ENCODE measurements at regions not wholly inside any gene's neighbourhood (a gene's known extent, or its start where the extent isn't known, plus 50 kb on each side); places are given as distances from the start of the nearest gene placed in this dataset.
"Not testable (repeated sequence)": the region's sequence is repeated elsewhere in the genome, so short reads cannot be mapped to it uniquely, and the experiment has no call there.

DNA sequence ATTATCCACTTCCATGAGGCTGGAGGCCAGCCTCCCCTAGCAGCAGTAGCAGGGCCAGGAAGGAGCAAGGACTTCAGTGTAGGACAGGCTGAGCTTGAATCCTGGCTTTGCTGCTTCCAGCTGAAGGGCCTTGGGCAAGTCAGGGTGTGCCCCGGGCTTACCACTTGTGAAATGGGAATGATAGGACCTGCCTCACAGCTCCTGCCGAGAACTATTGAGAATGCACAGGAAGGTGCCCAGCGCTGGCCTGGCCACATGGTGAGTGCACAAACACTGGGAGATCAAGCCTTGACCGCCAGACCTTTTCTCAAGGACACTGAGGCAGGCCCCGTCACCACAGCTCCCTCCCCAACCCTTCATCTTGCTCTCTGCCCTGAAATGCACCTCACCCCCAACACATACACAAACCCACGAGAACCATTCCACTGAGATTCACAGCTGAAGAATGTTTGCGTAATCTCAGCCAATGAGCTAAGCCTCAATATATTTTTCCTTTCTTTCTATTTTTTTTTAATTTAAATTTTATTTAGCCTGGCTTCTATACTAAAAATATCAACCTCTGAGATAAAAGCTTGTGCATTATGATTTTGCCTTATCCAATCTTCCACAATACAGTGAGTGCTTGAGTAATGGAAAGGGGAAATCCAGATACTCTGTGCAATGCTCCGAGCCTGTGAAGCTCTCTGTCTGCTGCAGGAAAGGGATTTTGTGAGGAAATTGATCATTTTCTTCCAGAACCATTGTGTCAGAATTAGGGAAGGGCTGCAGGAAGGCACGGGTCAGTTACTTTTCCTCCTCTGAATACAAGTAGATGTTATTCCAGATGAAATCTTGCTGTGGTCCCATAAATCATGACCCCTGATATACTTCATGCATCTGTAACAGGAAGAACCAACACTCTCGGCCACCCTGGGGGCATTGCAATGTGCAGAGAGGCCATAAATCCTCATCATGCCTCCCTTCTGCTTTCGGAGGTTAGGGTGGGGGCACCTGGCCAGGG is 193.9 kb downstream of the TLE3 start:
- DNase-seq: no peak

- no peak for DNase-seq
These were observed 191.2 kb downstream of the TLE3 start for GRCh38 chr15:69906256-69907185.

GRCh38 chr15:69908060-69908459 is 189.7 kb downstream of the TLE3 start:
- no peak for DNase-seq

- no peak for DNase-seq
These were observed 188.9 kb downstream of the TLE3 start for GRCh38 chr15:69908590-69909420.

DNA sequence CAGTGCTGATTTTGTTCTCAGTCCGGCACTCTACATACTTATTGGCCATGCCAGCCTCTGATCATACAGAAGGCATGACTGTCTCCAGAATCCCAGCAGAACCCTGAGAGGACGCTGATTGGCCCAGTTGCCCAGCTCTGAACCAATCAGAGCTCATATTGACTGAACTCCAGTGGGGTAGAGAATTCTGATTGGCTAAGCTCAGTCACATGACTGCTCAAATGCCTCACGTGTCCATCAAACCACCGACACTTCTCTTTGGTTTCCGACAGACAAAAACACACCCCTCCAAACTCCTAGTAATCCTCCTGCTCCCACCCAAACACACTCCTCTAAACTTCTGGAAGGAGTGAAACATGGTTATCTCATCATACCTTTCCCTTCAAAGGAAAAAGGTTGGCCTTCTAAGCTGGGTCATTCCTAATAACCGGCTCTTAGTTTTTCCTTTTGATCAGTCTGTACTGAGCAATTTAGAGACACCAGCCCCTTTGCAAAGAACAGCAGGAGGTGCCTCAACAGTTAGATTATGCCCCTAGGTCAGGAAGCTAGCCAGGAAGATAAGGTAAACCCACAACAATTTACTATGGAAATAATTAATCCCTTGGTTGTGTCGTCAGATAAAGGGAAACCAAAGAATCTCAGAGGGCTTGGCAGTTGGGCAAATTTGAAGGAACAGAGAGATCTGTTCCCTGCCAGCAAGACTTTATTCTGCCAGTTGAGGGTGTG is 187.8 kb downstream of the TLE3 start:
- DNase-seq: no peak

- DNase-seq: no peak
These were observed 187.2 kb downstream of the TLE3 start for GRCh38 chr15:69910514-69910913.

DNA sequence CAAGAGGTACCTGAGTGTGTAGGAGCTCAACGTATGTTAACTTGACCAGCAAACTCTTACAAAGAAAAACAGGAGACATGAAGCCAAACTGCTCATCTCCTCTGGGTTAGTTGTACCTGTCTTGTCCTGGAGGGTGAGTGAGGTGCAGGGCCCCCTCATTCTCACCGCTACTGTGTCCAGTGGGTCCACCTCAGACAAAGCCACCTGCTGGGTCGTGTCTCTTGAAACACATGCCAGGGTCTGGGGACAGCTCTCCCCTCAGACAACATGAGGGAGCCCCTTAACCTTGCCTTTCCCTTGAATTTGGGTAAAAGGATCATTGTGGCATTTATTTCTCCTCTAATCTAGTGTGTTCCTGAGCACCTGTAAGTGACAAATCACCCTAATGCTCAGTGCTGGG is 185.6 kb downstream of the TLE3 start:
- DNase-seq: no peak

DNA sequence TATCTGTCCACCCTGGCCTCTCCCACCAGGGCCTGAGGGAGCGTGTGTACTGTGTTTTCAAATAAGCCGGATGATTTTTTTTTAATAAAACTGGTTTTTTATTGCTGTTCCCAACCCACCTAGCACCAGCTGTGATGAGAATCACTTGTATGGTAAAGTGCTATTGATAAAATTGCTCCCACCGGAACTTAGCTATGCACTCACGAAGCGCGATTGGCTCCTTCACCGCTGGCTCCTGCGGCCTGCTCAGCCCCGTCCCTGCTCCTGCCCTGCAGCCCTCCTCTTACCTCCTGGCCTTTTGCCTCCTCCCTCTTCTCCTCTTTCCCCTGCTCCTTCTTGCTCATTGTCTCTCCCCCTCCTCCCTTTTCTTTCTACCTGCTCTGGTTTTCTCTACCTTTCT is 183.7 kb downstream of the TLE3 start:
- no peak for DNase-seq

DNA sequence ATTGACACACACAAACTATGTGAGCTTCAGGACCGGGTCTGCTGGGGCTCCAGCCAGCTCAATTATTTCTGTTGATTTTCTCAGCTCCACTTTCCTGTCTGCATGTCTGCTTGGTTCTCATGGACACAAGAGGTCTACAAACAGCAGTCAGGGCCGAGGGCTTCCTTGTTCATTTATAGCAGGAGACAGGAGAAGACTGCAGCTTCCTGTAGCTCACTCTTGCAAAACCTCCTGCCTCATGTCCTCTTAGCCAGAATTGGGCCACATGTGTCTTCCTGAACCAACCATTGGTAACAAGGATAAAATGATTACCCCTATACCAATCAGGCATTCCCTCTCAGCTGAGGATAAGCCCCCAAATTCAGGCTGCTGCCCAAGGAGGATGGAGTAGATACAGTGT is 182.8 kb downstream of the TLE3 start:
- DNase-seq: no peak

DNA sequence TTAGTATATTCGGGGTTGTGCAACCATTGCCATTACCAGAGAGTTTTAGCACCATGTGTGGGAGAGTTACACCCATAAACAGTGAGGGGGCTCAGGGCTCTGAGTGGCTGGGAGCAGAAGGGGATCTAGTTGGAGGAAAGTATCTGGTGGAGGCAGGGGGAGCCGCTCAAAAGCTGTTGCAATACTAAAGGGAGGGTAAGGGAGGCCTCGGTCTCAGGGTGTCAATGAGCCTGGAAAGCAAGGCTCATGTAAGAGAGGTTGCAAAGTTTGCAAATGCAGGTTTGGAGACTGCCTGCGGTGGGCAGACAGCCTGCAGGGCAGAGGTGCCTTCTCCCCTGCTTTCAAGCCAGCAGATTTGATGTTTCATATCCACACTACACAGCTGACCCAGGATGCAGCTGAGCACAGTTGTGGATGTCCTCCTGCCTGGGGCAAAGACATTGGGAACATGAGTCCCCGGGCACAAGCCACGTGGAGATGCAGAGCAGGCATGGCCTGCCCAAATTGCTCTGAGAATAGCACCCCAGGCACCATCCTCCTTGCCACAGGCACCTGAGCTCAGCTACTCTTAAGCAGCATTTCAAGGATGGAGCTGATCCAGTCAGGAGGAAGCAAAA is 181.4 kb downstream of the TLE3 start:
- no peak for DNase-seq

GRCh38 chr15:69917056-69917455 is 180.7 kb downstream of the TLE3 start:
- no peak for DNase-seq

DNA sequence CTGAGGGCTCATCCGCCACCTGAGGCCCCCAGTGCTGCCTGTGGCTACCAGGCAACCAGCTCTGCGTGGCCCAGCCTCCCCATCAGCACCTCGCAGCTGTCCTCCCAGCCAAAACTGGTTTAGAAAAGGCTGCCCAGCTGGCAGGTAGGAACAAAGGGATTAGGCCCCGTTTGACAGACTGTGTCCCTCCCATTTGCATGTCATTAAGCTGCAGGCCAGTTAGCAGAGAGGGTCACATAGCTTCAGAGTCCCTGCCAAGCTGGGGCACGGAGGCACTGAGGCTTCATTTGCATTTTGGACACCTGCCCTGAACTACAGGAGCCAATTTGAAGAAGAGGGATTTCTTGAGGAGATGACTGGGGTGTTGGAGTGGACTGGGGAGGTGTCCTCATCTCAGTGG is 177.9 kb downstream of the TLE3 start:
- DNase-seq: no peak

DNA sequence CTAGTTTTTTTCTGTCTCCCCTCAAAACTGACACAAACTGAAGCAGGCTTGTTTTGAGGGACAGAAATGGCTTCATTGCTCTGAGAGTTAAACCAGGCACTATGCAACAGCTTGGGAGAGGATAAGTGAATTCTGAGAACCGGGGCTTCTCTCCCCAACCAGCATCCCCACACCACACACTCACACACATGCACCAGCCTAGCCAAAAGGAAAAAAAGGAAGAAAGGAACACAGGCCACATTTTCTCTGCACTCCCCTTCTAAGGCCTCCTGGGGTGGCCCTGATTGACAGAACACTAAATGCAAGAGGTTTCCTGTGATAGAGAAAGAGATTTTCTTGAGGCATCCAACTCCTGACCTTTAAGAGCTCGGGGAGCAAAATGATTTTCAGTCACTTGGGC is 177.5 kb downstream of the TLE3 start:
- DNase-seq: no peak

DNA sequence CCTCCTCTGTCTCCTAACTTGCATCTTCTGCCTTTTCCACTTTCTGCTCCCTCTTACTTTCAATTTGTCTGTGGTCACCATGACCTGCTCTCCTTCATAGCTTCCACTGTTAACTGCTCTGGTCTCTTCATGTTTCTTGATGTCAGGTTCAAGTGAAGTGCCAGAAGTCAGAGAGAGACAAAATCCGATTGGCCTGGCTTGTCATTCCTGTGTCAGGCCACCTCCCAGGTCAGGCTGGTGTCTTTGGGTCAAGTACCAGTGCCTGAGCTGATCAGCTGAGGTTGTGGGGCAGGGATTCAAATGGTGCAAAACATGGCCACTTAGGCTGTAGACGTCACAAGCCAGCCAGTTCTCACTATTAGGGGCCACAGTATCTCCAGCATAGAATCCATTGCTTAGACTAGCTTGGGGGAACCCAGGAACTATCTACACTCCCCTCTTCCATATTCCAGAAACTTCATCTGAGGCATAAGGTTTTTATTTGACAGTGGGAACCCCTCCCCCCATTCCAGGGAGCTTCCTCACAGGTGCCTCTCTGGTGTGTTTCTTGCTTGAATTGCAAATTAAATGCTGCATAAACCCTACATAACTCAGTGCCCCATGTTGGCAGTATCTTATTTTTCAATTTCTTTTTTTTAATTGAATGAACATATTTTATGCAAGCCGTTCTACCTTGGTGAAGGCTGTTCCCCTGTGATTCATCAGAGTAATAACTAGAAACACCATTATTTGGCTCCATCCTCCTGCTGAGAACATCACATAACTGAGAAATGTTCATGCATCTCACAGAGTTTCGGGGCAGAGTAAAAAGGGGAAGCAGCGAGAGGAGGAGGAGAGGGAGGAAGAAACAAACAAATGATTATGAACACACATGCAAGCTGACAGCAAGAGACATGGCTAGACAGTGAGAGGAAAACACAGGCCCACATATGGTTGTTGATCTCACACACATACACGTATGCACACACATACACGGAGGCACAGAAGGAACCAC is 175.8 kb downstream of the TLE3 start:
- DNase-seq: no peak

DNA sequence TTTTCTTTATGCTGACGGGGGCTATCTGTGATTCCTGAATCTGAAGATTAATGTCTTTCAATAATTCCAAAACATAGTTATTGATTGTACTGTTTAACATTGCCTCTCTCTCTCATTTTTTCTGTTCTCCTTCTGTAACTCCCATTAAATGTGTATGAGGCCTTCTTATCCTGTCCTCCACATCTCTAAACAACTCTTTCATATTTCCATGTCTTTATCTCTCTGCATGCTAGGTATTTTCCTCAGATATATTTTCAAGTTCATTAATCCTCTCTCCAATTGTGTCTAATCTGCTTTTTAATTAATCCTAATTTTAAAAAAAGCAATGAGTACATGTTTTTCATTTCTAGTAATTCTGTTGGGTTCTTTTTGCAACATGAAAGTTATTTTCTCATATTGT is 173.2 kb downstream of the TLE3 start:
- no peak for DNase-seq

- no peak for DNase-seq
These were observed 171.7 kb downstream of the TLE3 start for GRCh38 chr15:69926006-69926405.

GRCh38 chr15:69926721-69927120 is 171.0 kb downstream of the TLE3 start:
- no peak for DNase-seq

- not testable (repeated sequence) for DNase-seq
These were observed 168.8 kb downstream of the TLE3 start for GRCh38 chr15:69928890-69929289.

DNA sequence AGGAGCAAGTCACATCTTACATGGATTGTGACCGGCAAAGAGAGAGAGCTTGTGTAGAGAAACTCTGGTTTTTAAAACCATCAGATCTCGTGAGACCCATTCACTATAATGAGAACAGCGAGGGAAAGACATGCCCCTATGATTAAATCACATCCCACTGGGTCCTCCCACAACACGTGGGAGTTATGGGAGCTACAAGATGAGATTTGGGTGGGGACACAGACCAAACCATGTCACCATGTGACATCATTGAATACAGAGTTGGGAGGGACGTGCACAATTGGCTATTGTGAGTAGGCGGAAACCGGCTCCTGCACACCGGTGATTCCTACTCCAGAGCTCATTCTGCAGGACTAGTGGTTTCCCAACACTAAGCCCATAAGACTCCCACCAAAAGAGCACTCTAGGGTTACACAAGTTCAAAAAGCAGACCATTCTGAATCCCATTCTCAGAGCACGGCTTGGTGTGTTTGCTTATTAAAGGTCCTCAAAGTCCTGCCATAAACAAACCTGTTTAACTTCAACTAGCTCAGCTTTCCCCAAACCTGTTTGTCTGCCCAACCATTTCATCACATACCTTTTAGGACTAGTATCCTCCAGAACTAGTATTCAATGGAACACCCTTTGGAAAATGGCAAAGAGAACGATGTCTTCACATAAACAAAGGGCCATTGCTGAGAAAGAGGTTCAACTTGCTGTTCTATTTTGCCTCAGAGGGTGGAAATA is 167.6 kb downstream of the TLE3 start:
- no peak for DNase-seq

DNA sequence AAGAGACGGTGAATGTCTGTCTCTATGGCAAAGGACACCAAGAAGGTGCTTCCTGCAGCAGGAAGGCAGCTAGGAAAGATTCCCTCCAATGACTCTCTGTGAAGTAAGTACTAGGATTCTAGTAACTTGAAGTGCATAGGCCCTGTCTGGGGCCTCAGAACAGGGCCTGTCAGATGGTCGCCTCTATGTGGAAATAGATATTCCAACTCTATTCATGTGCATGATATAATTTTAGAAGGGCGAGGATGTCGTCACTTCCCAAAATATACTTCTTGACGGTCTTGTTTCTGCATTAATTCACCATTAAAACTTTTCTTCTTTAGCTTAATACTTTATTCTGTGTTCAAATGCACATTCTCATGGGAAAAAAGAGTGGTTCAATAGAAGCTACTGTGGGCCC is 167.0 kb downstream of the TLE3 start:
- no peak for DNase-seq

All from GOT3 (cell line).